Caco-2 (cell line): ENCODE measurements at regions not wholly inside any gene's neighbourhood (a gene's known extent, or its start where the extent isn't known, plus 50 kb on each side); places are given as distances from the start of the nearest gene placed in this dataset.

Experiments used
- BruUV-seq: library from RNA; stranded (reverse); fragments of 400-500 nt; replicated peaks from 2 replicates; lab custom pipeline; 2021; lab: Mats Ljungman, UMichigan
- CTCF ChIA-PET: fragments of 300-600 bp; sonication (Branson Sonifier 250); formaldehyde crosslinking; loops from one replicate; lab custom pipeline; 2022; ENCODE audit warnings: antibody characterized with exemption; lab: Charles Lee
- POLR2A ChIA-PET: fragments of 300-600 bp; sonication (Branson Sonifier 250); formaldehyde crosslinking; loops from one replicate; lab custom pipeline; 2022; ENCODE audit warnings: antibody characterized with exemption; lab: Charles Lee
- DNase-seq, 2 experiments: peaks; one replicate each; pipeline versions ENCODE4 v3.0.0 to v3.0.0-alpha.2; 2020 to 2022
- H3K27me3 ChIP-seq: replicated peaks from 2 replicates; pipeline ENCODE4 v1.6.0; 2011; ENCODE audit warnings: low read length; ENCODE audit not compliant: control insufficient read depth, insufficient read depth
- H3K36me3 ChIP-seq: 2 replicates; pipeline ENCODE4 v1.5.1; 2011; ENCODE audit warnings: low read length; ENCODE audit not compliant: control insufficient read depth, insufficient read depth
- H3K4me1 ChIP-seq: fragments of 250-450 bp; sonication (Bioruptor Pico); 2 replicates; pipeline ENCODE4 v1.5.1; 2020; ENCODE audit warnings: mild to moderate bottlenecking
- H3K4me3 ChIP-seq: 2 replicates; pipeline ENCODE4 v1.5.1; 2011; ENCODE audit warnings: low read depth, mild to moderate bottlenecking, control low read depth, low read length
- H3K9me3 ChIP-seq: fragments of 250-450 bp; sonication (Bioruptor Pico); 2 replicates; pipeline ENCODE4 v1.5.1; 2020; ENCODE audit warnings: mild to moderate bottlenecking, moderate library complexity
- H3K27ac Mint-ChIP-seq: one replicate; pipeline ENCODE4 v1.8.0; 2022; ENCODE audit warnings: mixed read lengths; ENCODE audit not compliant: unreplicated experiment
- H3K27me3 Mint-ChIP-seq: one replicate; pipeline ENCODE4 v1.8.0; 2022; ENCODE audit warnings: mixed read lengths; ENCODE audit not compliant: insufficient read depth, unreplicated experiment
- H3K36me3 Mint-ChIP-seq: one replicate; pipeline ENCODE4 v1.8.0; 2022; ENCODE audit warnings: mild to moderate bottlenecking, mixed read lengths; ENCODE audit not compliant: insufficient read depth, unreplicated experiment
- H3K4me1 Mint-ChIP-seq: one replicate; pipeline ENCODE4 v1.8.0; 2022; ENCODE audit warnings: low read depth, mixed read lengths; ENCODE audit not compliant: unreplicated experiment
- H3K4me3 Mint-ChIP-seq: one replicate; pipeline ENCODE4 v1.8.0; 2022; ENCODE audit warnings: mild to moderate bottlenecking, moderate library complexity, mixed read lengths; ENCODE audit not compliant: unreplicated experiment
- H3K9me3 Mint-ChIP-seq: one replicate; pipeline ENCODE4 v1.8.0; 2022; ENCODE audit warnings: mixed read lengths; ENCODE audit not compliant: unreplicated experiment
- CTCF ChIP-seq, 2 experiments: fragments of 200-600 bp in 1 of 2; IDR thresholded peaks; 1 replicate in 1 of 2; 2 replicates in 1 of 2; pipeline versions ENCODE4 v1.5.1 to v1.8.0; 2011 to 2022; ENCODE audit warnings: antibody characterized with exemption in 1 of 2, control low read depth in 1 of 2, inconsistent platforms in 1 of 2, low read depth in 1 of 2, low read length in 1 of 2, mild to moderate bottlenecking in 1 of 2, moderate library complexity in 1 of 2; ENCODE audit not compliant: insufficient read depth in 1 of 2, severe bottlenecking in 1 of 2, unreplicated experiment in 1 of 2
- intact Hi-C: fragments of 100-400 bp; cut with micrococcal nuclease; formaldehyde crosslinking; loops from one replicate; pipeline ENCODE4 v1.10.0; 2022; ENCODE audit not compliant: unreplicated experiment

- DNase-seq = no peak
- Mint-ChIP-seq H3K9me3 (no peaks in the 10 kb centered on the region), H3K27me3 (no peaks in the 10 kb centered on the region), H3K27ac (no peak overlapping the region), H3K36me3 (peaks cover 15% of the 10 kb centered on the region), H3K4me3 (no peak overlapping the region), H3K4me1 (peaks cover 7% of the 10 kb centered on the region)
- Histone ChIP-seq H3K4me3 (no peak overlapping the region), H3K9me3 (no peaks in the 10 kb centered on the region), H3K27me3 (no peaks in the 10 kb centered on the region), H3K36me3 (no peaks in the 10 kb centered on the region), H3K4me1 (peaks cover 19% of the 10 kb centered on the region)
- ChIA-PET POLR2A (no interaction called here), CTCF (no interaction called here)
- no peak for TF ChIP-seq CTCF (IDR thresholded peaks at IDR 0.05; ENCODE audit: insufficient read depth in 1 of 2, low read depth in 1 of 2, low read length in 1 of 2, severe bottlenecking in 1 of 2, unreplicated experiment in 1 of 2)
- intact Hi-C loops = no loop called here
- no TSS peak for BruUV-seq
Measured at GRCh38 chr13:50191004-50191403, 175.8 kb downstream of the KCNRG start.

GRCh38 chr13:50192272-50192813 is 177.1 kb downstream of the KCNRG start:
- H3K9me3 ChIP-seq = no peaks in the 10 kb centered on the region
- no peak overlapping the region for H3K4me3 ChIP-seq
- no peak for DNase-seq
- BruUV-seq = no TSS peak
- H3K4me3 Mint-ChIP-seq = no peak overlapping the region
- H3K9me3 Mint-ChIP-seq = no peaks in the 10 kb centered on the region
- ChIA-PET POLR2A (no interaction called here), CTCF (no interaction called here)
- peaks cover 7% of the 10 kb centered on the region for H3K4me1 Mint-ChIP-seq
- intact Hi-C loops = no loop called here
- no peak for TF ChIP-seq CTCF (IDR thresholded peaks at IDR 0.05; ENCODE audit: insufficient read depth in 1 of 2, low read depth in 1 of 2, low read length in 1 of 2, severe bottlenecking in 1 of 2, unreplicated experiment in 1 of 2)
- no peaks in the 10 kb centered on the region for H3K27me3 Mint-ChIP-seq
- H3K36me3 ChIP-seq = no peaks in the 10 kb centered on the region
- H3K27me3 ChIP-seq = no peaks in the 10 kb centered on the region
- peaks cover 15% of the 10 kb centered on the region for H3K36me3 Mint-ChIP-seq
- no peak overlapping the region for H3K27ac Mint-ChIP-seq
- H3K4me1 ChIP-seq = peaks cover 7% of the 10 kb centered on the region

GRCh38 chr13:50195045-50195444 is 179.8 kb downstream of the KCNRG start:
- H3K9me3 Mint-ChIP-seq = no peaks in the 10 kb centered on the region
- peaks cover 12% of the 10 kb centered on the region for H3K36me3 Mint-ChIP-seq
- BruUV-seq = no TSS peak

More at GRCh38 chr13:50195045-50195444, 179.8 kb downstream of the KCNRG start:
- TF ChIP-seq CTCF (IDR thresholded peaks at IDR 0.05; ENCODE audit: insufficient read depth in 1 of 2, low read depth in 1 of 2, low read length in 1 of 2, severe bottlenecking in 1 of 2, unreplicated experiment in 1 of 2) = no peak
- Mint-ChIP-seq H3K27me3 (no peaks in the 10 kb centered on the region), H3K4me1 (no peaks in the 10 kb centered on the region), H3K27ac (no peak overlapping the region), H3K4me3 (no peak overlapping the region)
- intact Hi-C loops = no loop called here
- Histone ChIP-seq H3K27me3 (no peaks in the 10 kb centered on the region), H3K4me1 (no peaks in the 10 kb centered on the region), H3K9me3 (no peaks in the 10 kb centered on the region), H3K36me3 (no peaks in the 10 kb centered on the region; the same call in 1 of the 2 replicates), H3K4me3 (no peak overlapping the region)
- ChIA-PET CTCF (no interaction called here), POLR2A (no interaction called here)
- no peak for DNase-seq
